ENCODE measurements at regions not wholly inside any gene's neighbourhood (a gene's known extent, or its start where the extent isn't known, plus 50 kb on each side); places are given as distances from the start of the nearest gene placed in this dataset.
"Not testable (repeated sequence)": the region's sequence is repeated elsewhere in the genome, so short reads cannot be mapped to it uniquely, and the experiment has no call there.

GRCh38 chr6:30819297-30819917, 64.9 kb upstream of the DDR1 start:
- H3K36me3 ChIP-seq (ENCODE audit: control insufficient read depth, insufficient read depth, low read length): no peaks in the 10 kb centered on the region
- H3K4me3 ChIP-seq (ENCODE audit: low read depth, low read length): no peak overlapping the region
- DNase-seq (ENCODE audit: low read depth) (peak; percentile 99), FAIRE-seq (no peak)
- TF ChIP-seq CTCF (IDR thresholded peaks at IDR 0.05; ENCODE audit: insufficient read depth, low read length, severe bottlenecking): no peak
- no peaks in the 10 kb centered on the region for H3K27me3 ChIP-seq (ENCODE audit: control insufficient read depth, insufficient read depth, low read length)

GRCh38 chr6:30818391-30818841, 65.9 kb upstream of the DDR1 start:
- no peak for FAIRE-seq
- peak; percentile 96 for DNase-seq (ENCODE audit: low read depth)

GRCh38 chr6:30816791-30817739, 67.3 kb upstream of the DDR1 start:
- Histone ChIP-seq H3K27me3 (ENCODE audit: control insufficient read depth, insufficient read depth, low read length) (no peaks in the 10 kb centered on the region), H3K36me3 (ENCODE audit: control insufficient read depth, insufficient read depth, low read length) (no peaks in the 10 kb centered on the region), H3K4me3 (ENCODE audit: low read depth, low read length) (no peak overlapping the region)
- FAIRE-seq (no peak), DNase-seq (ENCODE audit: low read depth) (no peak)
- TF ChIP-seq CTCF (IDR thresholded peaks at IDR 0.05; ENCODE audit: insufficient read depth, low read length, severe bottlenecking): no peak

More at GRCh38 chr6:30818391-30818841, 65.9 kb upstream of the DDR1 start:
- no peak overlapping the region for H3K4me3 ChIP-seq (ENCODE audit: low read depth, low read length)
- no peaks in the 10 kb centered on the region for H3K36me3 ChIP-seq (ENCODE audit: control insufficient read depth, insufficient read depth, low read length)
- no peak for TF ChIP-seq CTCF (IDR thresholded peaks at IDR 0.05; ENCODE audit: insufficient read depth, low read length, severe bottlenecking)
- H3K27me3 ChIP-seq (ENCODE audit: control insufficient read depth, insufficient read depth, low read length): no peaks in the 10 kb centered on the region

- H3K27me3 ChIP-seq (ENCODE audit: control insufficient read depth, insufficient read depth, low read length); FAIRE-seq; H3K36me3 ChIP-seq (ENCODE audit: control insufficient read depth, insufficient read depth, low read length); DNase-seq (ENCODE audit: low read depth); H3K4me3 ChIP-seq (ENCODE audit: low read depth, low read length): not testable (repeated sequence)
Measured at GRCh38 chr6:30816296-30816695, 68.0 kb upstream of the DDR1 start.

- FAIRE-seq; H3K4me3 ChIP-seq (ENCODE audit: low read depth, low read length); H3K36me3 ChIP-seq (ENCODE audit: control insufficient read depth, insufficient read depth, low read length); DNase-seq (ENCODE audit: low read depth); H3K27me3 ChIP-seq (ENCODE audit: control insufficient read depth, insufficient read depth, low read length): not testable (repeated sequence)
Measured at GRCh38 chr6:30815041-30815742, 69.1 kb upstream of the DDR1 start.

- FAIRE-seq: no peak
- DNase-seq (ENCODE audit: low read depth): peak; percentile 89
- Histone ChIP-seq H3K4me3 (ENCODE audit: low read depth, low read length) (no peak overlapping the region), H3K27me3 (ENCODE audit: control insufficient read depth, insufficient read depth, low read length) (no peaks in the 10 kb centered on the region), H3K36me3 (ENCODE audit: control insufficient read depth, insufficient read depth, low read length) (no peaks in the 10 kb centered on the region)
- TF ChIP-seq CTCF (IDR thresholded peaks at IDR 0.05; ENCODE audit: insufficient read depth, low read length, severe bottlenecking): no peak
Measured at GRCh38 chr6:30814146-30815040, 69.9 kb upstream of the DDR1 start.
